ENCODE measurements at regions not wholly inside any gene's neighbourhood (a gene's known extent, or its start where the extent isn't known, plus 50 kb on each side); places are given as distances from the start of the nearest gene placed in this dataset.

DNA sequence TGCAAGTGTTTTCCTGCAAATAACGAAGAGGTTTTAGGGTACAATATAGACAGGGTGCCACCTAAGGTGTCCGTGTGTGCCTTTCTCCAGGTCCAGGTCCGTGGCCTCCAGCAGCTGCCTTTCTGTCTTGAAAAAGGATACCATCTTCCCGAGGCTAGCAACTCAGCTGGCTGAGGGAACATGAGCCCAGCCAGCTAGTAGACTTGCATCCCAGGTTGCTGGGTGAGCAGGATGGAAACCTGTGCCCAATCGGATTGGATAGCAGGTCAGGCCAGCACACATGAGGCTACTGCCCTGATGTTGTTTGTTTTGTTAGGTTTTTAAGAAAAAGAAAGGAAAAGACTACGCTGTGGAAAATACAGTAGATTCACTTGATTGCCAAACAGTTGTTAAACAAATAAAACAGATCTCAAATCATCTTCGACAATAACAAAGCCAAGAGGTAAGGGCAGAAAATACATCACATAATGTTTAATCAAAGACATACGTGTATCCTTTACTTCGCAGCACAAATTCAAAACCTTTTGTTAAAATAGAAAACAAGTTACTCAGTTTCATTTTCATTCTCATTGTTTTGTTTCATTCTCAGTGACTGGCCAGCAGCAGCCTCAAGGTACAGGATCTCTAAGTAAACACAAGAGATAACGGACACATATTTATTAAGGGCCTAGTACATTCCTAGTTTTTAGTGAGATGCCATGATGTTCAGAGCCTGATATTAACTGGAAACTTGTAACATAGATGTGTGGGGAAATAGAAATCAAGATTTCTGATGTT is 661.2 kb upstream of the NR2F2 start:
- no TSS peak for BruUV-seq (replicated peaks)
- TF ChIP-seq EZH2 (IDR thresholded peaks at IDR 0.05; ENCODE audit: borderline replicate concordance, low read depth, low read length, poor library complexity, severe bottlenecking), result no peak
- TF ChIP-seq CTCF (conservative IDR thresholded peaks at IDR 0.05; ENCODE audit: low read depth, low read length), result no peak

GRCh38 chr15:95674031-95674430 is 656.5 kb upstream of the NR2F2 start:
- no peak for TF ChIP-seq EZH2 (IDR thresholded peaks at IDR 0.05; ENCODE audit: borderline replicate concordance, low read depth, low read length, poor library complexity, severe bottlenecking)
- TF ChIP-seq CTCF (conservative IDR thresholded peaks at IDR 0.05; ENCODE audit: low read depth, low read length), result no peak
- intact Hi-C loops (cut with micrococcal nuclease; ENCODE audit: unreplicated experiment), result no loop called here
- no TSS peak for BruUV-seq (replicated peaks)
- no peak for DNase-seq (ENCODE audit: low spot score)
- CTCF ChIA-PET, result no interaction called here
- H3K27me3 ChIP-seq (replicated peaks; ENCODE audit: insufficient read depth, low read depth, low read length, poor library complexity), result no peaks in the 10 kb centered on the region
- H3K4me3 ChIP-seq (ENCODE audit: low read depth, low read length, poor library complexity, severe bottlenecking), result no peak overlapping the region
- H3K9me3 ChIP-seq (ENCODE audit: low read depth, low read length, poor library complexity, severe bottlenecking), result no peaks in the 10 kb centered on the region
- no peak overlapping the region for H3K27ac ChIP-seq (ENCODE audit: low read depth, low read length, poor library complexity, severe bottlenecking)
- H3K36me3 ChIP-seq (ENCODE audit: insufficient read depth, low read length, poor library complexity, severe bottlenecking), result no peaks in the 10 kb centered on the region
- POLR2A ChIA-PET (ENCODE audit: low non-redundant PET), result no interaction called here
- H3K4me1 ChIP-seq (ENCODE audit: insufficient read depth, low read length, poor library complexity, severe bottlenecking), result no peaks in the 10 kb centered on the region

More for the DNA sequence above, 661.2 kb upstream of the NR2F2 start:
- intact Hi-C loops (cut with micrococcal nuclease; ENCODE audit: unreplicated experiment), result no loop called here
- Histone ChIP-seq H3K4me1 (ENCODE audit: insufficient read depth, low read length, poor library complexity, severe bottlenecking) (no peaks in the 10 kb centered on the region), H3K27ac (ENCODE audit: low read depth, low read length, poor library complexity, severe bottlenecking) (no peak overlapping the region), H3K9me3 (ENCODE audit: low read depth, low read length, poor library complexity, severe bottlenecking) (no peaks in the 10 kb centered on the region), H3K4me3 (ENCODE audit: low read depth, low read length, poor library complexity, severe bottlenecking) (no peak overlapping the region), H3K36me3 (ENCODE audit: insufficient read depth, low read length, poor library complexity, severe bottlenecking) (no peaks in the 10 kb centered on the region), H3K27me3 (replicated peaks; ENCODE audit: insufficient read depth, low read depth, low read length, poor library complexity) (no peaks in the 10 kb centered on the region)
- POLR2A ChIA-PET (ENCODE audit: low non-redundant PET), result interaction anchor here (0.5 to 0.7 kb wide), 2 partner anchors 90 to 1351 kb away, joined by 4 to 5 read pairs; no protein-coding TSS in a partner anchor
- CTCF ChIA-PET, result no interaction called here
- DNase-seq (ENCODE audit: low spot score), result no peak

DNA sequence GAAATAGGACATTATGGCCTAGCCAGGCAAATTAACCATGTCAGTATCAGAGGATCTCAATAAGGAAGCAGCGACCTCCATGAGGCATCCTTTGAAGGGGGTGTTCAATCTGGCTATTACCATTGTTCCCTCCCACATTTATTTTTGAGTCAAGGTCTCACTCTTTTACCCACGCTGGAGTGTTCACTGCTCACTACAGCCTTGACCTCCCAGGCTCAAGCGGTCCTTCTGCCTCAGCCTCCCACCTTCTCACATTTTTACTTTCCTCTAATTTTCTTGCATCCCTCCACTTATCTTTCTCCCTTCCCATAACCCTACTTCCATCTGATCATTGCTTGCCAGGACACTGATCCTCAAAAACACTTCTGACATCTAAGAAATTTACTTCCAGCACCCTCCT is 654.0 kb upstream of the NR2F2 start:
- ChIA-PET POLR2A (ENCODE audit: low non-redundant PET) (interaction anchor here (0.6 kb wide), 1 partner anchor 574 kb away, joined by 4 read pairs; no protein-coding TSS in a partner anchor), CTCF (no interaction called here)
- Histone ChIP-seq H3K4me1 (ENCODE audit: insufficient read depth, low read length, poor library complexity, severe bottlenecking) (no peaks in the 10 kb centered on the region), H3K4me3 (ENCODE audit: low read depth, low read length, poor library complexity, severe bottlenecking) (no peak overlapping the region), H3K9me3 (ENCODE audit: low read depth, low read length, poor library complexity, severe bottlenecking) (no peaks in the 10 kb centered on the region), H3K36me3 (ENCODE audit: insufficient read depth, low read length, poor library complexity, severe bottlenecking) (no peaks in the 10 kb centered on the region), H3K27ac (ENCODE audit: low read depth, low read length, poor library complexity, severe bottlenecking) (no peak overlapping the region), H3K27me3 (replicated peaks; ENCODE audit: insufficient read depth, low read depth, low read length, poor library complexity) (no peaks in the 10 kb centered on the region)
- intact Hi-C loops (cut with micrococcal nuclease; ENCODE audit: unreplicated experiment), result no loop called here
- TF ChIP-seq CTCF (conservative IDR thresholded peaks at IDR 0.05; ENCODE audit: low read depth, low read length), result no peak
- TF ChIP-seq EZH2 (IDR thresholded peaks at IDR 0.05; ENCODE audit: borderline replicate concordance, low read depth, low read length, poor library complexity, severe bottlenecking), result no peak
- no peak for DNase-seq (ENCODE audit: low spot score)
- BruUV-seq (replicated peaks), result no TSS peak
